K562 (cell line): ENCODE measurements at regions not wholly inside any gene's neighbourhood (a gene's known extent, or its start where the extent isn't known, plus 50 kb on each side); places are given as distances from the start of the nearest gene placed in this dataset.

Source experiments
- ATAC-seq: fragments of 200-7000 bp; cut with Tn5 transposase; 3 replicates; pipeline ENCODE4 v1.9.1; 2020; ENCODE audit warnings: moderate library complexity
- BruUV-seq: library from RNA; stranded (reverse); fragments of 400-500 nt; replicated peaks from 2 replicates; lab custom pipeline; 2021; lab: Mats Ljungman, UMichigan
- CTCF ChIA-PET: fragments of 300-600 bp; formaldehyde crosslinking; extraction: SDS; loops from one replicate; lab custom pipeline; 2021; ENCODE audit warnings: low intra/inter-chr PET ratio; lab: Yijun Ruan, JAX
- POLR2A ChIA-PET: fragments of 300-600, 350-650 bp; sonication (Branson Sonifier 250); formaldehyde crosslinking; extraction: SDS; loops from one replicate; lab custom pipeline; 2021; ENCODE audit warnings: antibody characterized with exemption, inconsistent platforms; lab: Yijun Ruan, JAX
- DNase-seq, 4 experiments: peaks; one replicate each; pipeline versions ENCODE4 v3.0.0 to v3.0.0-alpha.2; 2011 to 2018; ENCODE audit warnings: low spot score in 3 of 4, mixed read lengths in 3 of 4; ENCODE audit errors: extremely low read depth in 1 of 4
- FAIRE-seq: peaks from 2 replicates; lab custom pipeline; 2011; peaks lifted over from hg19 to GRCh38; lab: Jason Lieb, UNC
- H2AFZ ChIP-seq: 2 replicates; pipeline ENCODE4 v1.6.0; 2011; ENCODE audit warnings: low read depth, low read length, control low read depth, inconsistent platforms
- H3K27ac ChIP-seq: fragments of 200-600 bp; 3 replicates; pipeline ENCODE4 v1.8.0; 2011; ENCODE audit warnings: low read depth, mild to moderate bottlenecking, control low read depth, inconsistent platforms, low read length, moderate library complexity, mixed read lengths; ENCODE audit errors: extremely low read depth
- H3K27me3 ChIP-seq, 2 experiments: fragments of 300-600 bp in 1 of 2; 2 replicates in 1 of 2; 3 replicates in 1 of 2; pipeline versions ENCODE4 v1.6.0 to v1.8.0; 2011; ENCODE audit warnings: inconsistent platforms in 2 of 2, low read length in 2 of 2, mild to moderate bottlenecking in 1 of 2, mixed read lengths in 1 of 2, moderate library complexity in 1 of 2; ENCODE audit not compliant: control insufficient read depth in 2 of 2, insufficient read depth in 2 of 2
- H3K36me3 ChIP-seq: fragments of 300-600 bp; 3 replicates; pipeline ENCODE4 v1.8.0; 2011; ENCODE audit warnings: mild to moderate bottlenecking, low read length, inconsistent platforms; ENCODE audit not compliant: control insufficient read depth, insufficient read depth
- H3K4me1 ChIP-seq, 2 experiments: fragments of 200-600 bp in 1 of 2; replicated peaks in 1 of 2; 2 replicates in 1 of 2; 3 replicates in 1 of 2; pipeline versions ENCODE4 v1.5.1 to v1.8.0; 2011; ENCODE audit warnings: inconsistent platforms in 2 of 2, low read length in 2 of 2, mild to moderate bottlenecking in 1 of 2, mixed read lengths in 1 of 2, moderate library complexity in 1 of 2; ENCODE audit not compliant: control insufficient read depth in 2 of 2, insufficient read depth in 2 of 2
- H3K4me2 ChIP-seq: 2 replicates; pipeline ENCODE4 v1.6.1; 2011; ENCODE audit warnings: low read length, control low read depth, inconsistent platforms, mixed read lengths; ENCODE audit not compliant: insufficient read depth
- H3K4me3 ChIP-seq: fragments of 200-600 bp; sonication (generic), shearing (Covaris generic); 2 replicates; pipeline ENCODE4 v1.5.1; 2016; ENCODE audit warnings: control low read depth, inconsistent platforms
- H3K79me2 ChIP-seq: fragments of 200-600 bp; 3 replicates; pipeline ENCODE4 v1.8.0; 2011; ENCODE audit warnings: low read length, inconsistent platforms; ENCODE audit not compliant: control insufficient read depth, insufficient read depth
- H3K9ac ChIP-seq, 2 experiments: 2 replicates each; pipeline versions ENCODE4 v1.6.0 to v1.6.1; 2011; ENCODE audit warnings: low read depth in 2 of 2, low read length in 2 of 2, control low read depth in 1 of 2, inconsistent platforms in 1 of 2, mild to moderate bottlenecking in 1 of 2, mixed read lengths in 1 of 2; ENCODE audit not compliant: insufficient read depth in 1 of 2
- H3K9me1 ChIP-seq: one replicate; pipeline ENCODE4 v1.6.0; 2011; ENCODE audit warnings: inconsistent platforms, mild to moderate bottlenecking, low read length, moderate library complexity; ENCODE audit not compliant: control insufficient read depth, insufficient read depth
- H3K9me3 ChIP-seq: replicated peaks from 2 replicates; pipeline ENCODE4 v1.5.1; 2011; ENCODE audit warnings: low read depth, low read length, inconsistent platforms; ENCODE audit not compliant: control insufficient read depth, insufficient read depth
- H4K20me1 ChIP-seq: replicated peaks from 2 replicates; pipeline ENCODE4 v1.6.1; 2011; ENCODE audit warnings: low read length, inconsistent platforms, mixed read lengths; ENCODE audit not compliant: control insufficient read depth, insufficient read depth
- ARHGAP35 ChIP-seq: fragments of 450-650 bp; IDR thresholded peaks from 2 replicates; pipeline ENCODE4 v1.6.1; 2018; ENCODE audit not compliant: partially characterized antibody
- CBFB ChIP-seq: sonication (generic); formaldehyde crosslinking; IDR thresholded peaks from 2 replicates; pipeline ENCODE4 v1.4.0; 2020; ENCODE audit warnings: mild to moderate bottlenecking, missing genetic modification reagents
- KDM1A ChIP-seq, 2 experiments: fragments of 450-650 bp; IDR thresholded peaks; 2 replicates each; pipeline ENCODE4 v1.6.1; 2016; ENCODE audit warnings: mild to moderate bottlenecking in 2 of 2
- KLF1 ChIP-seq: fragments of 450-650 bp; IDR thresholded peaks from 2 replicates; pipeline ENCODE4 v1.6.1; 2016; ENCODE audit warnings: missing genetic modification characterization, missing compliant biosample characterization
- MECOM ChIP-seq: fragments of 250-450 bp; sonication (Bioruptor Pico); IDR thresholded peaks from 2 replicates; pipeline ENCODE4 v1.8.0; 2022; ENCODE audit warnings: inconsistent platforms
- PHF20 ChIP-seq: fragments of 450-650 bp; IDR thresholded peaks from 2 replicates; pipeline ENCODE4 v1.6.1; 2018; ENCODE audit not compliant: partially characterized antibody
- REST ChIP-seq, 2 experiments: fragments of 450-650 bp; formaldehyde crosslinking in 1 of 2; IDR thresholded peaks; 2 replicates each; pipeline versions ENCODE4 v1.4.0 to v1.6.1; 2014 to 2020; ENCODE audit warnings: mild to moderate bottlenecking in 2 of 2, borderline replicate concordance in 1 of 2, low read depth in 1 of 2
- RNF2 ChIP-seq: sonication (generic); IDR thresholded peaks from 2 replicates; pipeline ENCODE4 v1.6.1; 2016
- SRF ChIP-seq, 2 experiments: fragments of 250-450, 450-650 bp in 1 of 2; sonication (Bioruptor Pico) in 1 of 2; sonication (generic) in 1 of 2; formaldehyde crosslinking; IDR thresholded peaks; 2 replicates each; pipeline versions ENCODE4 v1.5.0 to v1.5.1; 2020 to 2022; ENCODE audit warnings: mild to moderate bottlenecking in 1 of 2, missing genetic modification reagents in 1 of 2
- TAL1 ChIP-seq: fragments of 450-650 bp; IDR thresholded peaks from 2 replicates; pipeline ENCODE4 v1.6.1; 2016; ENCODE audit warnings: mild to moderate bottlenecking
- ZNF175 ChIP-seq: fragments of 200-800 bp; sonication (Bioruptor generic); IDR thresholded peaks from 2 replicates; pipeline ENCODE4 v1.6.1; 2016; ENCODE audit warnings: low read depth, mild to moderate bottlenecking, missing genetic modification characterization, missing compliant biosample characterization
- ZNF184 ChIP-seq: sonication (generic); formaldehyde crosslinking; IDR thresholded peaks from 2 replicates; pipeline ENCODE4 v1.5.0; 2020; ENCODE audit warnings: missing genetic modification reagents
- ZNF41 ChIP-seq: fragments of 250-450 bp; sonication (Bioruptor Pico); conservative IDR thresholded peaks from 2 replicates; pipeline ENCODE4 v1.4.0; 2020; ENCODE audit warnings: mild to moderate bottlenecking
- ZNF444 ChIP-seq: fragments of 250-450 bp; sonication (Bioruptor Pico); IDR thresholded peaks from 2 replicates; pipeline ENCODE4 v1.4.0; 2020; ENCODE audit warnings: mild to moderate bottlenecking, moderate library complexity
- WGBS: fragments of 100-300 bp; shearing (Covaris generic); methylation state at CpG from one replicate; pipeline ENCODE4 v1.1.6; 2016; ENCODE audit warnings: low coverage, mixed read lengths; ENCODE audit not compliant: insufficient coverage; ENCODE audit errors: missing lambda C conversion rate; 5-methylcytosine and 5-hydroxymethylcytosine counted together
- in situ Hi-C: fragments of 300-500 bp; cut with MboI; formaldehyde crosslinking; loops from 4 replicates; pipeline ENCODE4 v1.15.0; 2018; ENCODE audit warnings: inconsistent platforms, mixed read lengths
- intact Hi-C: fragments of 100-400 bp; cut with micrococcal nuclease; formaldehyde crosslinking; loops from 2 replicates; pipeline ENCODE4 v1.14.2; 2022

GRCh38 chr1:228851618-228852017 lies 116.3 kb downstream of the RHOU start:
- no peak overlapping the region for H3K9ac ChIP-seq
- H3K4me3 ChIP-seq = no peak overlapping the region
- no peaks in the 10 kb centered on the region for H3K36me3 ChIP-seq
- CTCF ChIA-PET = no interaction called here
- FAIRE-seq (no peak), DNase-seq (no peak), ATAC-seq (no peak)
- H3K79me2 ChIP-seq = no peaks in the 10 kb centered on the region
- H3K4me2 ChIP-seq = no peak overlapping the region
- under 1% methylated on average over 6 of the region's 6 CpGs for WGBS
- H3K9me3 ChIP-seq = no peaks in the 10 kb centered on the region
- in situ Hi-C loops = no loop called here
- peaks cover 0 to 4% of the 10 kb centered on the region in 2 experiments; a peak in 1 of 5 replicates for H3K27me3 ChIP-seq
- H4K20me1 ChIP-seq = no peaks in the 10 kb centered on the region
- POLR2A ChIA-PET = interaction anchor here (0.8 kb wide), 1 partner anchor 567 kb away, joined by 3 read pairs; no protein-coding TSS in a partner anchor
- H3K9me1 ChIP-seq = no peaks in the 10 kb centered on the region
- intact Hi-C loops = no loop called here
- no TSS peak for BruUV-seq
- no peak overlapping the region for H3K27ac ChIP-seq
- H2AFZ ChIP-seq = no peak overlapping the region
- H3K4me1 ChIP-seq = no peaks in the 10 kb centered on the region
- TF ChIP-seq MECOM (CRISPR knock-in tag) (no peak), CBFB (CRISPR knock-in tag) (no peak), KDM1A (IDR thresholded peaks at IDR 0.05) (no peak), SRF (CRISPR knock-in tag; IDR thresholded peaks at IDR 0.05) (no peak), TAL1 (no peak), ARHGAP35 (no peak), ZNF175 (CRISPR knock-in tag) (no peak), ZNF184 (CRISPR knock-in tag) (no peak), ZNF41 (CRISPR knock-in tag) (no peak), PHF20 (no peak), KLF1 (tag) (no peak), ZNF444 (CRISPR knock-in tag) (no peak), RNF2 (no peak), REST (IDR thresholded peaks at IDR 0.05; ENCODE audit: borderline replicate concordance) (no peak), REST (CRISPR knock-in tag; IDR thresholded peaks at IDR 0.05; ENCODE audit: low read depth) (no peak)
